SU-DHL-6 (cell line): ENCODE measurements at regions not wholly inside any gene's neighbourhood (a gene's known extent, or its start where the extent isn't known, plus 50 kb on each side); places are given as distances from the start of the nearest gene placed in this dataset.

ENCODE experiments used
- H2AFZ ChIP-seq: fragments of 200-600 bp; sonication (generic); 2 replicates; pipeline ENCODE4 v1.6.1; 2014; ENCODE audit warnings: low read depth, mild to moderate bottlenecking, moderate library complexity, mixed read lengths, antibody characterized with exemption, low read length; ENCODE audit not compliant: severe bottlenecking
- H3F3A ChIP-seq: fragments of 200-600 bp; shearing (Covaris generic); 2 replicates; pipeline ENCODE4 v1.6.0; 2016; ENCODE audit warnings: antibody characterized with exemption, mild to moderate bottlenecking; ENCODE audit not compliant: insufficient read depth
- H3K27ac ChIP-seq: fragments of 200-600 bp; sonication (generic); 2 replicates; pipeline ENCODE4 v1.5.1; 2016; ENCODE audit warnings: low read depth, mild to moderate bottlenecking, low read length, moderate library complexity, mixed read lengths
- H3K27me3 ChIP-seq: fragments of 200-600 bp; sonication (generic), shearing (Covaris generic); 2 replicates; pipeline ENCODE4 v1.6.0; 2014; ENCODE audit warnings: mild to moderate bottlenecking, low read length
- H3K36me3 ChIP-seq: fragments of 200-600 bp; sonication (generic); 2 replicates; pipeline ENCODE4 v1.6.1; 2014; ENCODE audit warnings: mild to moderate bottlenecking, low read length, mixed read lengths
- H3K4me2 ChIP-seq: fragments of 300-600, 200-600 bp; shearing (Covaris generic), sonication (generic); 2 replicates; pipeline ENCODE4 v1.6.0; 2014; ENCODE audit warnings: low read length, low read depth, mild to moderate bottlenecking; ENCODE audit not compliant: poor library complexity, severe bottlenecking
- H3K4me3 ChIP-seq: fragments of 200-600 bp; sonication (generic); 2 replicates; pipeline ENCODE4 v1.5.1; 2014; ENCODE audit warnings: antibody characterized with exemption, low read length, mild to moderate bottlenecking, mixed read lengths; ENCODE audit not compliant: insufficient read depth, poor library complexity, severe bottlenecking
- H3K79me2 ChIP-seq: fragments of 200-600 bp; sonication (generic); 2 replicates; pipeline ENCODE4 v1.6.1; 2014; ENCODE audit warnings: mild to moderate bottlenecking, low read length, moderate library complexity; ENCODE audit not compliant: insufficient read depth
- H3K9ac ChIP-seq: fragments of 200-600 bp; sonication (generic); 2 replicates; pipeline ENCODE4 v1.7.0; 2014; ENCODE audit warnings: mild to moderate bottlenecking, low read length
- H3K9me2 ChIP-seq: fragments of 200-600 bp; sonication (generic); replicated peaks from 2 replicates; pipeline ENCODE4 v1.6.1; 2014; ENCODE audit warnings: low read length; ENCODE audit not compliant: insufficient read depth
- H3K9me3 ChIP-seq: fragments of 200-600 bp; sonication (generic); 2 replicates; pipeline ENCODE4 v1.6.1; 2014; ENCODE audit warnings: low read length, mixed read lengths; ENCODE audit not compliant: insufficient read depth
- H4K20me1 ChIP-seq: fragments of 200-600 bp; sonication (generic); 2 replicates; pipeline ENCODE4 v1.6.1; 2014; ENCODE audit warnings: low read depth, mild to moderate bottlenecking, antibody characterized with exemption, low read length, moderate library complexity, mixed read lengths
- EZH2phosphoT487 ChIP-seq: fragments of 200-600 bp; sonication (generic), shearing (Covaris generic); conservative IDR thresholded peaks from 2 replicates; pipeline ENCODE4 v1.6.1; 2018; ENCODE audit warnings: mild to moderate bottlenecking, antibody characterized with exemption, low read length, moderate library complexity, mixed read lengths
- TF ChIP-seq, protein P1 (sequence below): fragments of 200-600 bp; sonication (generic); IDR thresholded peaks from one replicate; pipeline ENCODE4 v1.5.1; 2017; ENCODE audit warnings: antibody characterized with exemption, mild to moderate bottlenecking, low read length, moderate library complexity; ENCODE audit not compliant: insufficient read depth, poor library complexity, severe bottlenecking

DNA sequence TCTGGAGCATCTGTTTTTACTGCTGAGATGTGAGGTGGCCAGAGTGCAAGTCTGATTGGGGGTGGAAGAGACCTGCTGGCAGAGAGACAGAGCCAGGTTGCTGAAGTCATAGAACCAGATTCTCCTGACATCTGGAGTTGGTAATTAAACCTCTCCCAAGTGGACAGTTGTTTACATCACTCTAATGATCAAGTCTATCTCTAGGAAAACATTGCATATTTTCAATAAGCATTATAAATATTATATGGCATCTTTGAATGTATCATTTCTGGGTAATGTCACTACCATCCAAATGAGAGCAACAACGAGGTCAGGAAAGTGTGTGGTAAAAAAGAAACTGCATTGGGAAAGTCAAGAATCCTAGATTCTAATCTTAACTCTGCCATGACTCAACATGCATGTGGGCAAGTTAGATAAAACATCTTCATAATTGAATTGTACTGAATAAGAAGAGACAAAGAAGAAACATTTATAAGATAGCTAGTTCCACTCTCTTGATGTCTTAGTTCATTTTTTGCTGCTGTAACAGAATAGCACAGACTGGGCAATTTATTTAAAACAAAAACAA is 351.2 kb upstream of the API5 start:
- Histone ChIP-seq H3K4me2 (no peak overlapping the region), H3K9me2 (no peaks in the 10 kb centered on the region), H3K27ac (no peak overlapping the region), H3K9ac (no peak overlapping the region), H3K36me3 (no peaks in the 10 kb centered on the region), H3K4me3 (no peak overlapping the region), H3K9me3 (no peaks in the 10 kb centered on the region), H3K27me3 (no peaks in the 10 kb centered on the region), H4K20me1 (no peaks in the 10 kb centered on the region), H3F3A (no peaks in the 10 kb centered on the region), H3K79me2 (no peaks in the 10 kb centered on the region), H2AFZ (no peak overlapping the region)
- no peak for TF ChIP-seq EZH2phosphoT487
- TF ChIP-seq, protein P1, sequence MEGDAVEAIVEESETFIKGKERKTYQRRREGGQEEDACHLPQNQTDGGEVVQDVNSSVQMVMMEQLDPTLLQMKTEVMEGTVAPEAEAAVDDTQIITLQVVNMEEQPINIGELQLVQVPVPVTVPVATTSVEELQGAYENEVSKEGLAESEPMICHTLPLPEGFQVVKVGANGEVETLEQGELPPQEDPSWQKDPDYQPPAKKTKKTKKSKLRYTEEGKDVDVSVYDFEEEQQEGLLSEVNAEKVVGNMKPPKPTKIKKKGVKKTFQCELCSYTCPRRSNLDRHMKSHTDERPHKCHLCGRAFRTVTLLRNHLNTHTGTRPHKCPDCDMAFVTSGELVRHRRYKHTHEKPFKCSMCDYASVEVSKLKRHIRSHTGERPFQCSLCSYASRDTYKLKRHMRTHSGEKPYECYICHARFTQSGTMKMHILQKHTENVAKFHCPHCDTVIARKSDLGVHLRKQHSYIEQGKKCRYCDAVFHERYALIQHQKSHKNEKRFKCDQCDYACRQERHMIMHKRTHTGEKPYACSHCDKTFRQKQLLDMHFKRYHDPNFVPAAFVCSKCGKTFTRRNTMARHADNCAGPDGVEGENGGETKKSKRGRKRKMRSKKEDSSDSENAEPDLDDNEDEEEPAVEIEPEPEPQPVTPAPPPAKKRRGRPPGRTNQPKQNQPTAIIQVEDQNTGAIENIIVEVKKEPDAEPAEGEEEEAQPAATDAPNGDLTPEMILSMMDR: no peak

DNA sequence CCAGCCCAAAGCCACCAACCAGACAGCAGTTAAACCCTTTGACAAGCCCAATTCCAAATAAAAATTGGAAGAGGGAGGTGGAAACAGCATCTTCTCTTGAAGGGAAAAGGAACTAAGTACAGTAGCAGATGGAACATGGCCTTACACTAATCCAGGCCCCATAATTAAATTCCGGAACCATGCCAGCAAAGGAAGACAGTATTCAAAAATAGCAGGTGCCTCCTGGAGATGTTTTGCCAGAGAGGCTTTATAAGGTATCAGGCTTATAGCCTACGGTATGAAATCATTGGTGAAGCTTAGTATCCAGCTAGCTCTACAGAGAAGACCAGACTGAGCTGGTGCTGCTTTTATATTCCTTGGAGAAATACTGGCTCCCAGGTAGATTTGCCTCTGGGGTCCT is 344.1 kb upstream of the API5 start:
- no peak overlapping the region for H3K9ac ChIP-seq
- TF ChIP-seq, protein P1: no peak
- TF ChIP-seq EZH2phosphoT487: no peak
- H3K27ac ChIP-seq: no peak overlapping the region
- H3K36me3 ChIP-seq: no peaks in the 10 kb centered on the region
- no peaks in the 10 kb centered on the region for H4K20me1 ChIP-seq
- no peaks in the 10 kb centered on the region for H3K79me2 ChIP-seq
- no peaks in the 10 kb centered on the region for H3F3A ChIP-seq
- no peak overlapping the region for H2AFZ ChIP-seq
- H3K9me2 ChIP-seq: no peaks in the 10 kb centered on the region
- H3K9me3 ChIP-seq: no peaks in the 10 kb centered on the region
- no peaks in the 10 kb centered on the region for H3K27me3 ChIP-seq
- no peak overlapping the region for H3K4me3 ChIP-seq
- no peak overlapping the region for H3K4me2 ChIP-seq

DNA sequence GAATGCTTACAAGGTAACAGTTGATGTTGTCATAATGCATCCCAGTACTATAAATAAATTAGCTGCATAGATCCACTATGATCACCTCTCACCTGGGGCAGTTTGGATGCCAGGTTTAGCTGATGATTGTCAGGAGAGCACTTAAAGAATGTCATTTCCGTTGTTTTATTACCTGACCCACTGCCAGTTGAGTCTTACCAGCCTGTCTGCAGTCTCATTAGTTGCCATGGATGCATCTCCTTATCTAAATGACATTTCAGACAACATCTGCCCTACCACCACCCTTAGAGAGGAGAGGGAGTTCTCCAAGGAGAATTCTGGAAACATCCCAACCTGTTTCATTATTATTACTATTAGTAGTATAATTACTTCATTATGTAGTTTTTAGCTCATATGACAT is 339.1 kb upstream of the API5 start:
- Histone ChIP-seq H3K9me3 (no peaks in the 10 kb centered on the region), H3K79me2 (no peaks in the 10 kb centered on the region), H3K36me3 (no peaks in the 10 kb centered on the region), H3K9ac (no peak overlapping the region), H3K9me2 (no peaks in the 10 kb centered on the region), H3F3A (no peaks in the 10 kb centered on the region), H3K4me2 (no peak overlapping the region), H3K4me3 (no peak overlapping the region), H2AFZ (no peak overlapping the region), H3K27me3 (no peaks in the 10 kb centered on the region), H4K20me1 (no peaks in the 10 kb centered on the region), H3K27ac (no peak overlapping the region)
- TF ChIP-seq, protein P1: no peak
- TF ChIP-seq EZH2phosphoT487: no peak
